ENCODE measurements at regions not wholly inside any gene's neighbourhood (a gene's known extent, or its start where the extent isn't known, plus 50 kb on each side); places are given as distances from the start of the nearest gene placed in this dataset.

DNA sequence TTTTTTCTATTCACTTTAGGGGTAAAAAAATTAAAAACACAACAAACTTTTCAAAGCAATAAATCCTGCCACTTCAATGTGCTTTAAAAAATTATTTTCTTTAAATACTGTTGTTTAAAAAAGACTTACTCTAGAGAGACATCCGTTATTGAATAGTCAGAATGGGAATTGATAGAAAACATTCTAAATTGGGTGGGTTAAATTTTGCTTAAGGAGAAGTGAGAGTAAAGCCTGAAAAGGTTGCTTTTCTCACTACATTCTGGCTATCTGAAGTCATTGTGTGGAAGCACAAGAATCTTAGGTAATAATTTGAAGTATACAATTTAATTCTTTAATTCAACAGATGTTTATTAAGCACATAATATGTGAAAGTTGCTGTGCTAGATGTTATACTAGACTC, 509.3 kb downstream of the NR2F1-AS1 start:
- ATAC-seq (no peak), DNase-seq (no peak)
- no peak overlapping the region for H3K27ac Mint-ChIP-seq
- CTCF ChIA-PET = no interaction called here
- H3K4me1 Mint-ChIP-seq (ENCODE audit: low read depth) = no peaks in the 10 kb centered on the region
- no peaks in the 10 kb centered on the region for H3K27me3 Mint-ChIP-seq
- TF ChIP-seq, protein P1, sequence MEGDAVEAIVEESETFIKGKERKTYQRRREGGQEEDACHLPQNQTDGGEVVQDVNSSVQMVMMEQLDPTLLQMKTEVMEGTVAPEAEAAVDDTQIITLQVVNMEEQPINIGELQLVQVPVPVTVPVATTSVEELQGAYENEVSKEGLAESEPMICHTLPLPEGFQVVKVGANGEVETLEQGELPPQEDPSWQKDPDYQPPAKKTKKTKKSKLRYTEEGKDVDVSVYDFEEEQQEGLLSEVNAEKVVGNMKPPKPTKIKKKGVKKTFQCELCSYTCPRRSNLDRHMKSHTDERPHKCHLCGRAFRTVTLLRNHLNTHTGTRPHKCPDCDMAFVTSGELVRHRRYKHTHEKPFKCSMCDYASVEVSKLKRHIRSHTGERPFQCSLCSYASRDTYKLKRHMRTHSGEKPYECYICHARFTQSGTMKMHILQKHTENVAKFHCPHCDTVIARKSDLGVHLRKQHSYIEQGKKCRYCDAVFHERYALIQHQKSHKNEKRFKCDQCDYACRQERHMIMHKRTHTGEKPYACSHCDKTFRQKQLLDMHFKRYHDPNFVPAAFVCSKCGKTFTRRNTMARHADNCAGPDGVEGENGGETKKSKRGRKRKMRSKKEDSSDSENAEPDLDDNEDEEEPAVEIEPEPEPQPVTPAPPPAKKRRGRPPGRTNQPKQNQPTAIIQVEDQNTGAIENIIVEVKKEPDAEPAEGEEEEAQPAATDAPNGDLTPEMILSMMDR (IDR thresholded peaks at IDR 0.05) = no peak
- no peaks in the 10 kb centered on the region for H3K9me3 Mint-ChIP-seq
- no peak overlapping the region for H3K4me3 Mint-ChIP-seq
- intact Hi-C loops (cut with micrococcal nuclease) = no loop called here
- H3K36me3 Mint-ChIP-seq (ENCODE audit: low read depth) = no peaks in the 10 kb centered on the region
- POLR2A ChIA-PET = no interaction called here

DNA sequence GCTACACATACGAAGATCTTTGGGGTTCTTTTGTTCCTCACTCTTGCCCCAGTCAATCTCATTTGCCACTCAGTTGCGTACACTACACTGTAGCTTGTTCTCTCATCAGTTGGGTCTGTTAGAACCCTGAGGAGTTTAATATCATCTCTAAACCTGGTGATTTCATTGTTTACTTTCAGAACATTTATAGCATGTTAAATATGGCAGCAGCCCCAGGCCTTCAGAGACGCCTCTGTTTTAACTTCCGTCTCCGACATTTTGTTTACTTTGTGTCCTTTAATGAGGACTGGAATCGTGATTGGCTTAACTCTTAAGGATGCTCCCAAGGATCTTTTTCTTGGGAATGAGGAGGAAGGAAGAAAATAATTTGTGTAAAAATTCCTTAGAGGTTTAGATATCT, 510.1 kb downstream of the NR2F1-AS1 start:
- intact Hi-C loops (cut with micrococcal nuclease) = no loop called here
- ATAC-seq (no peak), DNase-seq (no peak)
- H3K4me1 Mint-ChIP-seq (ENCODE audit: low read depth) = no peaks in the 10 kb centered on the region
- CTCF ChIA-PET = no interaction called here
- POLR2A ChIA-PET = no interaction called here
- TF ChIP-seq, protein P1 (IDR thresholded peaks at IDR 0.05) = no peak
- no peak overlapping the region for H3K4me3 Mint-ChIP-seq
- no peaks in the 10 kb centered on the region for H3K27me3 Mint-ChIP-seq
- no peaks in the 10 kb centered on the region for H3K9me3 Mint-ChIP-seq
- H3K36me3 Mint-ChIP-seq (ENCODE audit: low read depth) = no peaks in the 10 kb centered on the region
- no peak overlapping the region for H3K27ac Mint-ChIP-seq

DNA sequence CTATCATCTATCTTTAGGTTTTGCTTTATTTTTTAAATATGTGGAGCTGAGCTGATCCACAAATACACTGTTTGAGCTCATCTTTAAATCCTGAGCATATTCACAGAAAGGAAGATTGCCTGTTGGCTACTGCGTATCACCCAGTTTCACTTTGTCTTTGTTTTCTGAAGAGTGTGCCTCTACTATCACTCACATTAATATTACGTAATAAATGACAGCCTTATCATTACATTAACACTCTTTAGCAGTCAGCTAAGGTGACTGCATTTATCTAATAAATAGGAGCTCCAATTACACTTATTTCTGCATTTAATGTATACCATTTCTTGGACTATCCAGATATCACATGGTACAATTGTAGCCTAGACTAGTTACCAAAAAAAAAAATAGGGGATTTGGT, 511.7 kb downstream of the NR2F1-AS1 start:
- Mint-ChIP-seq H3K4me1 (ENCODE audit: low read depth) (no peaks in the 10 kb centered on the region), H3K27me3 (no peaks in the 10 kb centered on the region), H3K9me3 (no peaks in the 10 kb centered on the region), H3K27ac (no peak overlapping the region), H3K4me3 (no peak overlapping the region), H3K36me3 (ENCODE audit: low read depth) (no peaks in the 10 kb centered on the region)
- no peak for DNase-seq
- ATAC-seq = no peak
- ChIA-PET POLR2A (no interaction called here), CTCF (no interaction called here)
- TF ChIP-seq, protein P1 (IDR thresholded peaks at IDR 0.05) = no peak
- intact Hi-C loops (cut with micrococcal nuclease) = no loop called here

DNA sequence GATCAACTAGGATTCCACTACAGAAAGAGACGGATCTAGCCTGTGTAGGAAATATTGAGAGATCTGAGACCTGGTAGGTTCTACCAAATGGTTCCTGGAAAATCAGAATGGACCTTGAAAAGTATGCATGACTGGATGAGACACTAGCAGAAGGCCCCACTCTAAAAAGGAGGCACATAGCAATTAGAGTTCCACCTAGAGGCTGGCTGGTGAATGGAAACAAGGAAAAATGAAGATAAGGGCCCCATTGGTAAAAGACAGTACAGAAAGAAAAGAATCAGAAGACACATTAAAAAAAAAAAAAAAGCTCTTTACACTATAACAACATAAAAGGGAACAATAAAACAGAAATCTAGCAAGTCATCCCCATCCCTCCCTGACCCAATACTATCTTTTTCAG, 518.5 kb downstream of the NR2F1-AS1 start:
- POLR2A ChIA-PET = interaction anchor here (0.6 kb wide), 1 partner anchor 548 kb away, joined by 3 read pairs; no protein-coding TSS in a partner anchor
- TF ChIP-seq, protein P1 (IDR thresholded peaks at IDR 0.05) = no peak
- Mint-ChIP-seq H3K27ac (no peak overlapping the region), H3K4me1 (ENCODE audit: low read depth) (no peaks in the 10 kb centered on the region), H3K27me3 (no peaks in the 10 kb centered on the region), H3K4me3 (no peak overlapping the region), H3K9me3 (peaks cover 4% of the 10 kb centered on the region), H3K36me3 (ENCODE audit: low read depth) (no peaks in the 10 kb centered on the region)
- ATAC-seq = no peak
- CTCF ChIA-PET = no interaction called here
- intact Hi-C loops (cut with micrococcal nuclease) = no loop called here
- DNase-seq = no peak

DNA sequence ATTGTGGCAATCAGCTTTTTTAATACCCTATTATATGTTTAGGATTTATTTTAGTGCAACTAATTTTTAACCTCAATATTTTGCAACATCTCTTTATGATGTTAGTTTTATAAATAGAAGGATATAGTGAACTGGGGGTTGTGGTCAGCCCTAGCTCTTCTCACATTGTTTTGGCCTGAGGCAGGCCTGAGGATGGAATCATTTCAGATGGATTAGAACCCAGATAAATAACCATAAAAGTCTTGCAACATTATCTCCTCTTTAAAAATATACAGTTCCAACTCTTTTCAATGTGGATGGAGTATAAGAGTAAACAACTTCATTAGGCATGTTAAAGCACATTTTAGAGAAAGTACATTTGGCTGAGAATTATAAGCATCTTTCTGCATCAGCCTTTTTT, 522.7 kb downstream of the NR2F1-AS1 start:
- peaks cover 4% of the 10 kb centered on the region for H3K9me3 Mint-ChIP-seq
- DNase-seq (no peak), ATAC-seq (no peak)
- intact Hi-C loops (cut with micrococcal nuclease) = no loop called here
- no peak overlapping the region for H3K27ac Mint-ChIP-seq
- no peaks in the 10 kb centered on the region for H3K4me1 Mint-ChIP-seq (ENCODE audit: low read depth)
- no peaks in the 10 kb centered on the region for H3K27me3 Mint-ChIP-seq
- TF ChIP-seq, protein P1 (IDR thresholded peaks at IDR 0.05) = no peak
- no peak overlapping the region for H3K4me3 Mint-ChIP-seq
- POLR2A ChIA-PET = no interaction called here
- no peaks in the 10 kb centered on the region for H3K36me3 Mint-ChIP-seq (ENCODE audit: low read depth)
- CTCF ChIA-PET = no interaction called here

Data from activated CD8-positive, alpha-beta T cell treated with anti-CD3 and anti-CD28 coated beads for 36 hours (primary cell).